GM18870 (cell line): ENCODE measurements at regions not wholly inside any gene's neighbourhood (a gene's known extent, or its start where the extent isn't known, plus 50 kb on each side); places are given as distances from the start of the nearest gene placed in this dataset.

Experiments used
- ATAC-seq: cut with Tn5 transposase; IDR thresholded peaks from one replicate; pipeline ENCODE4 v1.9.1; 2021; ENCODE audit warnings: moderate library complexity; ENCODE audit not compliant: unreplicated experiment

- no peak for ATAC-seq
Measured at GRCh38 chr4:111537871-111538270, 607.4 kb upstream of the FAM241A start.

- ATAC-seq, result no peak
Measured at GRCh38 chr4:111540671-111541070, 604.6 kb upstream of the FAM241A start.

GRCh38 chr4:111542056-111542455 lies 603.2 kb upstream of the FAM241A start:
- ATAC-seq, result no peak

GRCh38 chr4:111546881-111547280 lies 598.4 kb upstream of the FAM241A start:
- ATAC-seq, result no peak

GRCh38 chr4:111556141-111556781 lies 589.0 kb upstream of the FAM241A start:
- no peak for ATAC-seq

GRCh38 chr4:111556851-111557250 lies 588.4 kb upstream of the FAM241A start:
- ATAC-seq, result no peak

GRCh38 chr4:111562826-111563225 lies 582.4 kb upstream of the FAM241A start:
- ATAC-seq, result no peak

GRCh38 chr4:111572470-111572869 lies 572.8 kb upstream of the FAM241A start:
- ATAC-seq, result no peak

GRCh38 chr4:111573386-111573785 lies 571.9 kb upstream of the FAM241A start:
- no peak for ATAC-seq

GRCh38 chr4:111579767-111580166 lies 565.5 kb upstream of the FAM241A start:
- ATAC-seq, result no peak

- no peak for ATAC-seq
Measured at GRCh38 chr4:111595456-111595855, 549.8 kb upstream of the FAM241A start.

- no peak for ATAC-seq
Measured at GRCh38 chr4:111596491-111596890, 548.8 kb upstream of the FAM241A start.

- ATAC-seq, result no peak
Measured at GRCh38 chr4:111601671-111602070, 543.6 kb upstream of the FAM241A start.

- ATAC-seq, result no peak
Measured at GRCh38 chr4:111602848-111603247, 542.4 kb upstream of the FAM241A start.

GRCh38 chr4:111605111-111605510 lies 540.1 kb upstream of the FAM241A start:
- ATAC-seq, result no peak

GRCh38 chr4:111610681-111611080 lies 534.6 kb upstream of the FAM241A start:
- ATAC-seq, result no peak

GRCh38 chr4:111618908-111619307 lies 526.3 kb upstream of the FAM241A start:
- no peak for ATAC-seq

GRCh38 chr4:111628437-111628836 lies 516.8 kb upstream of the FAM241A start:
- ATAC-seq, result no peak

GRCh38 chr4:111630705-111631104 lies 514.5 kb upstream of the FAM241A start:
- no peak for ATAC-seq

- no peak for ATAC-seq
Measured at GRCh38 chr4:111631215-111631999, 513.8 kb upstream of the FAM241A start.

GRCh38 chr4:111632641-111633151 lies 512.6 kb upstream of the FAM241A start:
- no peak for ATAC-seq

- ATAC-seq, result no peak
Measured at GRCh38 chr4:111633663-111634266, 511.5 kb upstream of the FAM241A start.
